ENCODE measurements at regions not wholly inside any gene's neighbourhood (a gene's known extent, or its start where the extent isn't known, plus 50 kb on each side); places are given as distances from the start of the nearest gene placed in this dataset.

DNA sequence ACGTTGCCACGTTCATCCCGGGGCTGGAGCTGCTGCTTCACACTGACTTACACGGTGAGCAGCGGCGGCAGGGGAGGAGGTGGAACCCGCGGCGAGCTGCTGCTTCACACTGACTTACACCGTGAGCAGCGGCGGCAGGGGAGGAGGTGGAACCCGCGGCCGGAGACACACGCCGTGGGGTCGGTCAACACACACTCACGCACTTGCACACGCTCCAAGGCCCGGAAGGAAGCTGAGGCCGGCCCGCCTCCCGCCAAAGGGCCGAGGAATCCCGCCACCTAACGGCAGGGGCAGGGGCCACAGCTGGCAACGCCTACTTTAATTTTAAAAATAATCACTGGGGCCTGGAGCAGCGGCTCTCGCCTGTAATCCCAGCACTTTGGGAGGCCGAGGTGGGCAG lies 94.4 kb upstream of the FOXC1 start:
- DNase-seq (ENCODE audit: low read depth in 3 of 3) = no peak

DNA sequence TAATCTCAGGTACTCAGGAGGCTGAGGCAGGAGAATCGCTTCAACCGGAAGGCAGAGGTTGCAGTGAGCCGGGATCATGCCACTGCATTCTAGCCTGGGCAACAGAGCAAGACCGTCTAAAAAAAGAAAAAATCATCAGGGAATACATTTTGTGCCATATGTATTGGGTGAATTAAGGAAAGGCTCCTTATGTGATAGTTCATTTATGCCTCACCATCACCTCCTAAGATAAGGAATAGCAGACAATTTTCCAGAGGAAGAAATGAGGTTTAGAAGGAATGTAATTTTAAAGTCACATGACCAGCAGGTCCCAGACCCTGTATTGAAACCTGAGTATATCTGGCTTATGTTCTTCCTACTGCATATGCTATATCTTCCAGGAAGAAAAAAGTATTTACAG lies 93.9 kb upstream of the FOXC1 start:
- no peak for DNase-seq (ENCODE audit: low read depth in 3 of 3)

DNA sequence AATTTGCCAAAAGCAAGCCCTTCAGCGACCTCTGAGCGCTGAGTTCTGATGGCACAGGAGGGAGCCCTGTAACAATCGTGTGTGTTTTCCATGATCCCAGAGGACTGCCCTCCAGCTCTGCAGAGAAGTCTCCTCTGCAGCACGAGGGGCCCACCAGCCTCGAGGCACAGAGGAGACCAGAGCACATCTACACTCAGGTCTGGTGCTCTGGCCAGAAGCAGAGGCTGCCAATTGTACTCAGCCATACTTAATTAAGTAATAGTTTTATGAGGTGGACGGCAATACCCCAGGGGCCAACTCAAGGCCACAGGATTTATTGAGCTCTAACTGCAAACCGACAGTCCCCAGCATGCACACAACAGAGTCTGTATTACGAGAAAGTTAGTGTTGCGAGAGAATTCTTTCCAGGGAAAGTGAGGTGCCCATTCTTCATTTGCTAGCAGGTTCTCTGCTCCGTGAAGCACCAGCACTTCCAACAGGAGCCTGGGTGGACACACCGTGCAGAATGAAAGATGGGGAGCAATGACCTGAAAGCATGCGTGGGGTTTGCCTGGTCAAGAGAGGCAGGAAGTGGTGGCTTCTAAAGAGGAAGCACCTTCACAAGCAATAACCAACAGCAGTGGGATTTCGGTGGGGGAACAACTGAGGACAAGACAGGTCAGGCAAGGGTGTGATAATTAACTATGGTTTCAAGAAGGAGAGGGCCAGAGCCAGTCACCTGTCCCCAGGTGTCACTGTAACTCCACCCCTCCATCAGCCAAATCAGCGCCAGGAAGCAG lies 92.8 kb upstream of the FOXC1 start:
- DNase-seq (ENCODE audit: low read depth in 3 of 3) = no peak

DNA sequence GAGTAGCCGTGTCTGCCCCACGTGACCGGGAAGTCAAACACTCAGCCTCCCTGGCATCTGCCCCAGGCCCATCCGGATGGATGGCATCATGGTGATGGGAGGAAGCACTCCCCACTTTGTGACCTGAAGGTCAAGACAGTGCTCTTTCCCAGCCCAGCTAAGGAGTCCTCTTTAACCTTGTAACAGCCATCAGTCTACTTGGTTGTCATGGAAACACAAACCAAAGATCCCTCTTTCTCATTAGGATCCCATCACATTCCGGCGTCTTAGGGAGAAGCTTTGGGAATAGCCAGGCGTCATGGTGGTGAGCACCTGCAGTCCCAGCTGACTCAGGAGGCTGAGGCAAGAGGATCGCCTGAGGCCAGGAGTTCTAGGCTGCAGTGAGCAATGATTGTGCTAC lies 90.9 kb upstream of the FOXC1 start:
- DNase-seq (ENCODE audit: low read depth in 3 of 3) = no peak

DNA sequence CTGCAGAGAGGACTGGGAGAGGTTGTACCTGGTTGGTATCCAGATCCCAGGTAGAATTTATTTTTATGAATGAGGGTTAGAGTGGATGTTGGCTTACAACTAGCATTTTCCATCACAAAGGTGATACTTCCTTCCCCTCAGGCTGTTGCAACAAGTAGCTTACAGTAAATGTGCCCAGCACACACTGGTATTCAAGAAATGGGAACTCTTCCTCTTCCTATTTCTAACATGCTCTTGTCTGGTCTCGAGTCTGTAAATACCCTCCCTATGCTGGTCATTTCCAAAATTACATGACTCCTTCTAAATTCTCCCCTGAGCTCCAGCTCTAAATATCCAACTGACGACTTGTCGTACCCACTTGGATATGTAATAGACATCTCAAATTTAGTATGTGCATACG lies 90.1 kb upstream of the FOXC1 start:
- DNase-seq (ENCODE audit: low read depth in 3 of 3) = no peak

DNA sequence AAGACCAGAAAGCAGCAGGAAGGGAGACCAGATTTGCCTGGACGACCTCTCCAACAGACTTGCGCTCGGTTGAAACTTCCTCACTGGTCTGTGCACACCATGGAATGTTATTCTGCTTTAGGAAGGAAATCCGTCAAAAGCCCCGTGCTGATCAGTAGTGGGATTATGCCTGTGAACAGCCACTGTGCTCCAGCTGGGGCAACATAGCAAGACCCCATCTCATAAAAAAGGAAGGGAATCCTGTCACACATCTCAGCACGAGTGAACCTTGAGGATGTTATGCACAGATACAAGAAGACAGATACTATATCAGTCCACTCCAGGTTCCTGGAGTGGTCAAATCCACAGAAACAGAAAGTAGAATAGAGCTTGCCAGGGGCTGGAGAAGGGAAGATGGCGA lies 86.9 kb upstream of the FOXC1 start:
- DNase-seq (ENCODE audit: low read depth in 3 of 3) = no peak

DNA sequence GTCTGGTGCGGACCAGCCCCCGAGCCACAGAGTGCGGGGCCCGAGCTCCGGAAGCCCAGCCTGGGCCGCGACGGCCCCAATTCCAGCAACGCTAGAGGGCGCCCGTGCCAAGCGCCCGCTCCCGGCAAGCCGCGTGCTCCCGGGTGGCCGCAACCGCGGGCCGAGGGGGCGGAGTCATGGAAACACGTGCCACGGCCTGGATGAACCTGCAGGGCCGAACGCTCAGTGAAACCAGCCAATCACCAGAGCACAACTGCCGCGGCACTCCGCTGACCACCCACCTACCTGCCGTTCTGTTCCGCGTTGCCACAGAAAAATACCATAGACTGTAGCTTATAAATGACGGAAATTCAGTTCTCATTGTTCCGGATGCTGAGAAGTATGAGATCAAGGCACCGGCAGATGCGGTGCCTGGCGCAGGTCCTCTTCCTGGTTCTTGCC lies 85.7 kb upstream of the FOXC1 start:
- peak; percentile 46 to 72 (median 63) for DNase-seq (ENCODE audit: low read depth in 3 of 3)

DNA sequence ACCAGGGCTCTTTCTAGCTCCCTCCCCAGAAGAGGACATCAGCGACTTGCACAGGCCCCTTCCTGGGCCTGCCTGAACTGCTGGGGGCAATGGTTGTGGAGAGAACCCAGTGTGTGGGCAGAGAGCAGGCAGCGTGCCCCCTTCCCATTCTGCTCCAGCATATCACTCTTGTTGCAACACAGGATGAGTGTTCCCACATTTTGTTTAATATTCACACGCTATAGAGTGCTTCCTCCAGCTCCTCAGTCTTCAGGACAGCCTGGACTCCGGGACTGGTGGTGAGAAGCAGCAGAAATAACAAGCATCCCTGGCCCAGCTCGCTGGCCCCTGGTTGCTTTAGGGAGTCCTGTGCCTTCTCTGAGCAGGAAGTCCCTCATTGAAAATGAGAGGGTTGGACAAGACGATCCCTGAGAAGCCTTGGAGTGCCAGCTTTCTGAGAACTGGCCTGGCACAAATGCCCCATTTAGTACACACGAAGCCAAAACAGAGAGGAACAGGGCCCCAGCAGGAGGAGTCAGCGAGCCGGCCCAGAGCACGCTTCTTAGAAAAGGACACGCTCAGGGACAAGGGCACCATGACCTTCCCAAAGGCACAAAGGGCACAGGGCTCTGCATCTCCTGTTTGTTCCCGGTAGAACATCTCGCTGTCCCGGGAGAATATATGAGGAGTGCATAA lies 84.2 kb upstream of the FOXC1 start:
- DNase-seq (ENCODE audit: low read depth in 3 of 3) = no peak

DNA sequence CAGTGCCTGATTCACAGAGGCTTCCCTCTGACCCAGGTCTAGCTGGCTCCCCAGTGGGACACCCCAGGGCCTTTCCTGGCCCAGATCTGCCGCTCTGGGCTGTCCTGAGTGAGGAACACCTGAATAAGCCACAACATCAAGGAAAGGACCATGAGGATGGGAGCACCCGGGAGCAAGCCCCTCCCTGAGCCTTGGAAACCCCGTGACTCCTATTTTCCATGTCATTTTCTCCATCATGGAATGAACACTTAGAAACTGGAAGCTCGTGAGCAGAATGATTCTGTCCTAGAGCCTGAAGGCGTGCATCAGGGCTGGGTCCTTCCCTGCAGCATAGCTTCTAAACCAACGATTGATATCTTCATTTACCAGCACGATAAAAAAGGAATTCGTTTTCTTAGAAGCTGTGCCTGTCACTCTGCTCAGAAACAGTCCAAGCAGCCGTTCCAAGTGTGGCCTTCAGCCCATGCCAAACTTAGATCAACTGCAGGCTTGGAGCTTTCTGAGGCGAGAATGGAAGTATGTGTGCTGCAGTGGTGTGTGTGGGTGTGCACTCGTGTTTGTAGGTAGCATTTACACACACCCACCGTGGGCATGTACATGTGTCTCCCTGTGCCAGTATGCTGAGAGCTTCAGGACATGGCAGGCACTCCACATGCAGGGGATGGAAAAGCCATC lies 83.2 kb upstream of the FOXC1 start:
- no peak for DNase-seq (ENCODE audit: low read depth in 3 of 3)

DNA sequence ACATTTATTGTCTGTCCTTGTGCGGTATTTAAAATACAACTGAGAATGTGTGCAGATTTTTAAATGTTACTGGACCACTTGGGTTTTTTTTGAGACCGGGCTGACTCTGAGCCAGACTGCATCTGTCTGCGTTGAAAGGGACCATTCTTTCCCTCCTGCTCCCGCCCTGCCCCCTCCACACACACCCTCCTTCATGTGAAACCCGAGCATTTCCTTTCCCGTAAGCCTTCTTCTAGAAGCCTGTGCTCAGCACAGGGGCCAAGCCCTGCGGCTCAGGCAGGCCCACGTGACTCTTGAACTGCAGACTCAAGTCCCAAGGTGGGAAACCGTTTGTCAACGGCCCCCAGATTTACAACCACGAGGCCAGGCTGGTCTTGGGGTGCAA lies 82.7 kb upstream of the FOXC1 start:
- DNase-seq (ENCODE audit: low read depth in 3 of 3) = peak in 1 of 3 donors; percentile 17

DNA sequence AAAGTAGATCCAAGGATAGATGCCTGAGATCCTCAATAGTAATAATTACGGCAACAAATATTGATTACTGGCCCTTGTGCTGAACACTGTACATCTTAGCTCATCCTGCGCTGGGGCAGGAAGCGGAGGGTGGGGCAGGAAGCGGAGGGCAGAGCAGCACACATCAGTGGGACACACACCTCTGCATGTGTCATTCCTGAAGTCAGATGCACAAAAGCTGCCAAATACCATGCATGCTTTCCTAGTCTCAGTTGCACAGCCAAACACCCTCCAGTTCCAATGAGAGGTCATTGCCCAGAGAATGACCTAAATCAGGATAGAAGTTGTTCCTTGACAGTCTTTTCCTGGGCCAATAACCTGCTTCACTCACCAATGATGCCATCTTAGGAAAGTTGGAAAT lies 74.4 kb upstream of the FOXC1 start:
- no peak for DNase-seq (ENCODE audit: low read depth in 3 of 3)

DNA sequence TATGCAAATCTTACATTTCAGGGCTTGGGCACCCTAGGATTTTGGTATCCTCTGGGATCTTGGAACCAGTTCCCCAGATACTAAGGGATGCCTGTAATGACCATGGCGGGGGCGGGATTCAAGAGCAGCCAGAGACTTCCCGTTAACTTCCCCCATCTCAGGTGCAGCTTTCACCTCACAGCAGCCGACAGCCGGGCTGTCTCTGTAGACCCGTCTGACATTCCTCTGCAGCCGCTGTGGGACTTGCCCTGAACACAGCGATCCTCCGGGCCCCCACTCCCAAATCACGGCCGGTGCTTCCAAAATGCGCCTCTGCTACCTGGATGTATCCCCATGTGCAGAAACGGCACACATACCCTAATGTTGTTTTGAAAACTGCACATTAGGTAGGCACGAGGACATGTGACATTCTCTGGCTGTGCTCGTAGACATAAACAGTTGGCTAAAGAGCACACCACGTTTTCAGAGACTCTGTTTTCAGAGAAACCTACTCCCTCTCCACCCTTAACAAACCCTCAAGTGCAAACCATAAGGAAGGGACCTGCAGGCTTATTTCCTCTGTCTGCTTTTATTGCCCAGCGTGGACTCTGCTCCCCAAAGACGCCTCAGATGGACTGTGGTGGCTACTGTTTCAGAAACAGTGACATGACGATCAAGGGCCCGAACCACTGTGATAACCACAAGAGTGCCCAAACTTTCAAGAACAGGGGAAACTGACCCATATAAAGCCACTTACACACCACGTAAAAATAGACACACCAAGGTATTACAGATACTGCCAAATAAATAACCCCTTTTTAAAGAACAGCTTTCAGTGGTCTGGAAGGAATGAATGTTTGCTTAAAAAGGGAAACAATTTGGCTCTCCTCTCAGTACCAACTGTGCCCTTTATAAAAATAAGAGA lies 72.9 kb upstream of the FOXC1 start:
- no peak for DNase-seq (ENCODE audit: low read depth in 3 of 3)

DNA sequence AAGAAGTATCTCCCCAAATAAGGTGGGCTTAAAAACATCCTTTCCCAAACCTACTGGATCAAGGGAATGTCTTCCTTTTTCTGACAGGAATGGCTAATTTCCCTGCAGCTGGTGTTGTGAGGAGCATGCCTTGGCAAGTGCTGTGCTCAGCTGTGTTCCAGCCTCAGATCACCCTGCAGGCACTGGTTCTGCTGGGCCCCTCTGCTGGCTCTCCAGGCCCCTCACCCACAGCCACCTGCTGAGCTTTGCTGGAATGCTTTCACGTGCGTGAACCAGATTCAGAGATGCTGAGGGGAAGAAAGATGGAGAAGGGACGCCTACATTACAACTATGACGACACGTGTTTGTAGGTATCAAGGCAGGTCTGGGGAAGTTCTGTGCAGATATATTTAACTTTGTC lies 71.3 kb upstream of the FOXC1 start:
- DNase-seq (ENCODE audit: low read depth in 3 of 3) = no peak

DNA sequence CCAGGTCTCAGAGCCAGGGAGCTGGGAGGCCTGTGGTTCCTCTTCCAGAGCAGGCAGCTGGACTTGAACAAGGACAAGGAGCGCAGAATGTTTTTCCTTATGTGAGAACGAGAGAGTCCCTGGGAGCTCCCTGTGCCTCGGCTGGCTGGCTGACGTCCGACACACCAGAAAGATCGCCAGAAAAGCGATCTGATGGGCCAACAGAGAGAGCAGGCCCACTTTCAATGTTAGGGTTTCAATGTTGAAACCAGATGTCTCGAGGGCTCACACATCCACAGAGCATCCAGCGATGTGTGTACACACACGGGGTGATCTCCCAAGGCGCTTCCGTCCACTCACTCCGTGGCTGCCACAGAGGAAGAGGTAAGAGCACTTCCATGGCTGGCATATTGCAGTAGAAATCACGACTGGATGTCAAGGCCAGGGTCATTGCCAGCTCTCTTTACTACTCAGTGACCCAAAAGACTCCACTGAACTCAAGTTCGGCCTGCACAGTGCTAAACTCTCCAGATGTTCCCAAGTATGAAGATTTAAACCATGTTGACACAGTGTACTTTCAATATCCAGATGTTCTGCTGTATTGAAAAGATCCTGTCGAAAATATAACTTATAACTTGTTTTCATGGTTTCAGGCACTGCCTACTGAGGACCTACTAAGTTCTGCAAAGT lies 70.8 kb upstream of the FOXC1 start:
- no peak for DNase-seq (ENCODE audit: low read depth in 3 of 3)

DNA sequence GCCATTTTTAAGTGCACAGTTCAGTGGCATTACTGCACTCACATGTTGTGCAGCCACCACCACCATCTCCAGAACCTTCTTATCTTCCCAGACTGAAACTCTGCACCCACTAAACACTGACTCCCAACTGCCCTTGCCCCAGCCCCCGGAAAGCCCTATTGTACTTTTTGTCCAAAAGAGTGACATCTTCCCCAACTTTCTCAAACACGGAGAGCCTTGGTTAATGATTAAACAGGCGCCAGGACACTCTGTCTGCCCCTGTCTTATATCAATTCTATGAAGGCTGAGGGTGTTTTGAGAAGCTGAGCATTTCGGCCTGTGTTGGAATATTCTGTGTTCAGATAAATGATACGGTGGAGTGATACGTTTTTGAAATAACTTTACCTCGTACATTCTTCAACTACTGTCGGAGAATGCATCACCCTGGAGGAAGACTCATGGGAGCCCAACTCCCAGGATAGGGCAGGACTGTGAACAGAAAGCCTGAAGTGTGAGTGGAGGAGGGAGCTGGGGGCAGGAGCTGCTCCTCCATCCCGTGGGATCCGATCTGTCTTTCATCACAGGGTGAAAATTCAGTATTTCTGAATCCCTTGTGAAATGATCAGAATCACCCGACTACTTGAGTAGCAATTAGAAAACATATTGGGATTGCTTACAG lies 68.7 kb upstream of the FOXC1 start:
- no peak for DNase-seq (ENCODE audit: low read depth in 3 of 3)

DNA sequence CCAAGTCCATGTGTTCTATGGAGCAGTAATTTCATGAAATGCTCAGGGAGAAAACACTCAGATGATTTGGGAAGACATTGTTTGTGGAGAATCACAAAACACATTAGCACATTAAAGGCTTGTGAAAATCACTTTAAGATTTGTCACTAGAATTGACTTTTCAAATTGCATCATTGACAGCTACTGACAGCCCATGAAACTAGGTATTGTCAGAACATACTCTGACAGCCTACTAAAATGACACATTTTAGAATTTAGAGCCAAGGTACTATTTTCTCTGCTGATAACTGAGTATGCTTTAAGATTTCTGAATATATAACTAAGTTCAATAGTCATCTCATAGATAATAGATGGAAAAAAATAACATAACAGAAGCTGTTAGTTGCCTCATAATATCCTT lies 67.4 kb upstream of the FOXC1 start:
- no peak for DNase-seq (ENCODE audit: low read depth in 3 of 3)

DNA sequence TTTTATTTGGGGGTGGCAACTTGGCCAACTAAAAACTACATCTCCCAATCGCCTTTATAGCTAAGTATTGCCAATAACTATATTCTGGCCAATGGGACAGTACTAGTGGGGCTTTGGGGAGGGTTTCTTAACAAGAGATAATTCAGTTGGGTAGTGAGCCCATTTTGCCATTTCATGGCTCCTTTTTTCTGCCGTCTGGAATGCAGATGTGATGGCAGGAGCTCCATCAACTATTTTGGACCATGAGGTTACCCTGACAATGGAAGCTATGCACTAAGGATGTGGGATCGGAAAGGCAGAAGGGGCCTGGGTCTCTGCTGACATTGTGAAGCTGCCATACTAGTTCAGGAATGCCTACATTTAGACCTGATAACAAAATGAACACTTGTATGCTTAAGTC lies 67.0 kb upstream of the FOXC1 start:
- no peak for DNase-seq (ENCODE audit: low read depth in 3 of 3)

DNA sequence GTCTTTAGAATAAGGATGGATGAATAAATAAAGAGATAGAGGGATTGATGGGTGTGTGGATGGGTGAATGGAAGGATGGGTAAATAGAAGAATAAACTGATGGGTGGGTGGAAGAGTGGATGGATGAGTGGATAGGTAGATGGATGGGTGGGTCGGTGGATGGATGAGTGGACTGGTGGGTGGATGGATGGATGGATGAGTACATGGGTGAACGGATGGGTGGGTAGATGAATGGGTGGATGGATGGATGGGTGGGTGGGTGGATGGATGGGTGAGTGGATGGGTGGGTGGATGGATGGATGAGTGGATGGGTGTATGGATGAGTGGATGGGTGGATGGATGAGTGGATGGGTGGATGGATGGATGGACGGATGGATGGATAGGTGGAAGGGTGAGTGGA lies 65.7 kb upstream of the FOXC1 start:
- no peak for DNase-seq (ENCODE audit: low read depth in 3 of 3)

DNA sequence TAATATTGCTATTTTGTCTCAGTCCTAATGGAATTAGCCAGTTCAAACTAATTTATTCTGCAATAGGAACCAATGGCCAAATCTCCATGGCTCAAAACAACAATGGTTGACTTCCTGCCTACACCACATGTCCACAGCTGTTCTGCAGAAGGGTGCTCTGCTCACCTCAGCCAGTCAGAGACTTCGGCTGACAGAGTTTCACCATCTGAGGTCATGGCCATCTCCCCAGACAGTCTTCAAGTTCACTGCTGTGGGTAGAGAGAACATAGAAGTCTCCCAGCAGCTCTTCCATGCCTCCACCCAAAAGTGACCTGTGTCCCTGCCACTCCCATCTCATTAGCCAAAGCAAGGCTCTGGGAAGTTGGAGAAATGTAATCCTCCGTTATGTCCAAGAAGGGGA lies 65.1 kb upstream of the FOXC1 start:
- no peak for DNase-seq (ENCODE audit: low read depth in 3 of 3)

DNA sequence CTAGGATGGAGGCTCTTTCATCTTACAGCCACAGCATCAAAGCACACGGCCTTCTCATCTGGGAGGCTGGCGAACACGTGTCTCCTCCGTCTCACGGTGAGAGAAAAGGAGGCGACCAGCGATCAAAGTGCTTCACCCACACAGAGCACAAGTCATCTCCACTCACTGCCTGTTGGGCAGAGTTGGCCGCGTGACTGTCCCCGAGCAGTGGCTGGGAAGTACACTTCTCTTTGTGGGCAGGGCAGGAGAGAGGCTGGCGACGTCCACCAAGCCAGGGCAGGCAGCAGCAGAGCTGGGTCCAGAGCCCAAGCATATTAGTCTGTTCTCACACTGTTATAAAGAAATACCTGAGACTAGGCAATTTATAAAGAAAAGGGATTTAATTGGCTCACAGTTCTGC lies 64.1 kb upstream of the FOXC1 start:
- no peak for DNase-seq (ENCODE audit: low read depth in 3 of 3)

DNA sequence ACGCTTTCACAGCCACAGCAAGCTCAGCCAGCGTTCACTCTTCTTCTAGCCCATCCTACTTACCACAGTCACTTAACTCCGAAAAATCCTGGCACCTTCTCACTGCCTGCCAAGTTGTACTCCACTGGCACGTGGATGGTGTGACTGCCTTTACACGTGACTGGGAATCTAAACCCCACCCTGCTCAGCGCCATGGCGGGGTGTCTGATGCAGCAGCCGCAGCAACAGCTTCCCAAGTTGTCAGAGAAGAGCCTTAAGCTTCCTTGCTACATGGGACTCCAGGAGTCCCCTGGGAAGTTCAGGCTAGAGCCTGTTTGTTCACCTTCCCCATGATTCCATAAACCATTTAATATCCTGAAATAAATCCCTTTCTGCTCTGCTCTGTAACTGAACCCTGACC lies 61.9 kb upstream of the FOXC1 start:
- DNase-seq (ENCODE audit: low read depth in 3 of 3) = no peak
